Vagina (tissue), 2 donors: ENCODE measurements at regions not wholly inside any gene's neighbourhood (a gene's known extent, or its start where the extent isn't known, plus 50 kb on each side); places are given as distances from the start of the nearest gene placed in this dataset.

ENCODE experiments used
- DNase-seq, 2 donors: peaks; one replicate each; pipeline ENCODE4 v3.0.0-alpha.2; 2017; ENCODE audit errors: extremely low spot score in 2 of 2
- H3K27ac ChIP-seq: fragments of 200-600 bp; sonication (generic); one replicate; pipeline ENCODE4 v1.5.1; 2019
- H3K27me3 ChIP-seq: fragments of 200-600 bp; sonication (generic); one replicate; pipeline ENCODE4 v1.5.1; 2019
- H3K36me3 ChIP-seq, 2 donors: fragments of 200-600 bp; sonication (generic); one replicate each; pipeline ENCODE4 v1.5.1; 2017 to 2019
- H3K4me1 ChIP-seq: fragments of 200-600 bp; sonication (generic); one replicate; pipeline ENCODE4 v1.5.1; 2019
- H3K4me3 ChIP-seq, 2 donors: fragments of 200-600 bp; sonication (generic); 1 replicate in 1 of 2; 2 replicates in 1 of 2; pipeline ENCODE4 v1.5.1; 2016 to 2019
- H3K9me3 ChIP-seq: fragments of 200-600 bp; sonication (generic); one replicate; pipeline ENCODE4 v1.5.1; 2019
- POLR2A ChIP-seq, 2 donors: fragments of 450-650 bp; IDR thresholded peaks; one replicate each; pipeline ENCODE4 v1.6.1; 2017; ENCODE audit warnings: antibody characterized with exemption in 2 of 2, mild to moderate bottlenecking in 2 of 2, moderate library complexity in 2 of 2
- POLR2AphosphoS5 ChIP-seq, 2 donors: sonication (generic); formaldehyde crosslinking; IDR thresholded peaks; one replicate each; pipeline ENCODE4 v1.9.0; 2017; ENCODE audit warnings: antibody characterized with exemption in 2 of 2, mild to moderate bottlenecking in 2 of 2, low read depth in 1 of 2; ENCODE audit not compliant: insufficient read depth in 1 of 2
- intact Hi-C: fragments of 100-400 bp; cut with DNase I; formaldehyde crosslinking; loops from one replicate; pipeline ENCODE4 v1.15.1; 2023
- TF ChIP-seq, protein P1 (sequence below), 3 experiments: fragments of 450-650 bp in 2 of 3; fragments of 200-600 bp in 1 of 3; sonication (generic) in 1 of 3; IDR thresholded peaks; one replicate each; pipeline ENCODE4 v1.5.1; 2017 to 2019; ENCODE audit warnings: antibody characterized with exemption in 3 of 3, mild to moderate bottlenecking in 2 of 3, moderate library complexity in 2 of 3

DNA sequence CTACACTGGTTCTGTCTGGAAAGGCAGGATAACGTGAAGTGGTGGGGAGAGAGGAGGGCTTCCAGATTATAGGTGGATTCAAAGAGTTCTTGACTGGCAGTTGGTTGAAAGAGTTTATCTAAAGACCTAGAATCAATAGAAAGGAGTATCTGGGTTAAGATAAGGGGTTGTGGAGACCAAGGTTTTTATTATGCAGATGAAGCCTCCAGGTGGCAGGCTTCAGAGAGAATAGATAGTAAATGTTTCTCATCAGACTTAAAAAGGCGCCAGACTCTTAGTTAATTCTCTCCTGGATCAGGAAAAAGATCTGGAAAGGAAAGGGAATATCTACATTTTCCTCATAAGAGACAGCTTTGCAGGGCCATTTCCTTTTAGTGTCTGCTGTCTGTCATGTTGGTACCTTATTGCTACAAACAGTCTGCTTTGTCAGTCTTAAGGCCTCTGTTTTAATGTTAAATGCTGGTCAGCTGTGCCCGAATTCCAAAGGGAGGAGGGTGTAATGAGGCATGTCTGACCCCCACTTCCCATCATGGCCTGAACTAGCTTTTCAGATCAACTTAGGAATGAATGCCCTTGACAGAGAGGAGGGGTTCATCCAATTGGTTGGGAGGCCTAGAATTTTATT, 401.3 kb downstream of the FUT8 start:
- no peak for DNase-seq
- no peaks in the 10 kb centered on the region for H3K36me3 ChIP-seq
- TF ChIP-seq, protein P1, sequence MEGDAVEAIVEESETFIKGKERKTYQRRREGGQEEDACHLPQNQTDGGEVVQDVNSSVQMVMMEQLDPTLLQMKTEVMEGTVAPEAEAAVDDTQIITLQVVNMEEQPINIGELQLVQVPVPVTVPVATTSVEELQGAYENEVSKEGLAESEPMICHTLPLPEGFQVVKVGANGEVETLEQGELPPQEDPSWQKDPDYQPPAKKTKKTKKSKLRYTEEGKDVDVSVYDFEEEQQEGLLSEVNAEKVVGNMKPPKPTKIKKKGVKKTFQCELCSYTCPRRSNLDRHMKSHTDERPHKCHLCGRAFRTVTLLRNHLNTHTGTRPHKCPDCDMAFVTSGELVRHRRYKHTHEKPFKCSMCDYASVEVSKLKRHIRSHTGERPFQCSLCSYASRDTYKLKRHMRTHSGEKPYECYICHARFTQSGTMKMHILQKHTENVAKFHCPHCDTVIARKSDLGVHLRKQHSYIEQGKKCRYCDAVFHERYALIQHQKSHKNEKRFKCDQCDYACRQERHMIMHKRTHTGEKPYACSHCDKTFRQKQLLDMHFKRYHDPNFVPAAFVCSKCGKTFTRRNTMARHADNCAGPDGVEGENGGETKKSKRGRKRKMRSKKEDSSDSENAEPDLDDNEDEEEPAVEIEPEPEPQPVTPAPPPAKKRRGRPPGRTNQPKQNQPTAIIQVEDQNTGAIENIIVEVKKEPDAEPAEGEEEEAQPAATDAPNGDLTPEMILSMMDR (IDR thresholded peaks at IDR 0.05) = no peak
- TF ChIP-seq POLR2AphosphoS5 (IDR thresholded peaks at IDR 0.05; ENCODE audit: insufficient read depth in 1 of 2, low read depth in 1 of 2) (no peak), POLR2A (IDR thresholded peaks at IDR 0.05) (no peak)
- H3K4me3 ChIP-seq = no peak overlapping the region
- no peaks in the 10 kb centered on the region for H3K27me3 ChIP-seq
- intact Hi-C loops = no loop called here
- H3K4me1 ChIP-seq = no peaks in the 10 kb centered on the region
- H3K27ac ChIP-seq = no peak overlapping the region
- H3K9me3 ChIP-seq = no peaks in the 10 kb centered on the region

DNA sequence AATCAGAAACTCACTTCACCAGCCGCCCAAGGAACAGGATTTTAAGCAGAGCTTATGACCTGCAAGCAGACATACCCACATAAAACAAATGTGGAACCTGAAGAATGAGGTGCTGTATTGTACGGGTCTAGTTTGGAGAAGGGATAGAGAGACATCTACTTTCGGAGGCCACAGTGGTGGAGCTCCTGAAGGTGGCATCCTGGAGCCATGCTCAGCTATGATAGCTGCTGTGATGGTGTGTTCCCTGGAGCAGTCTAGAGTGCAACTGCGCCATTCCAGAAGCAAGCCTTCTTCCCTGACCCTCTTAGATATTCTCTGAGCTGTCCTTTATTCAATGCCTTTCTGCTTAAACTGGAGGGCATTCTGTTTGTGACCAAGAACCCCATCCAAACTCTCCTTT, 402.6 kb downstream of the FUT8 start:
- H3K9me3 ChIP-seq = no peaks in the 10 kb centered on the region
- TF ChIP-seq POLR2AphosphoS5 (IDR thresholded peaks at IDR 0.05; ENCODE audit: insufficient read depth in 1 of 2, low read depth in 1 of 2) = no peak
- TF ChIP-seq, protein P1 (IDR thresholded peaks at IDR 0.05) = no peak
- no peak for TF ChIP-seq POLR2A (IDR thresholded peaks at IDR 0.05)
- no peak overlapping the region for H3K4me3 ChIP-seq
- H3K36me3 ChIP-seq = no peaks in the 10 kb centered on the region
- intact Hi-C loops = no loop called here
- no peak for DNase-seq
- H3K27me3 ChIP-seq = no peaks in the 10 kb centered on the region
- H3K4me1 ChIP-seq = no peaks in the 10 kb centered on the region
- no peak overlapping the region for H3K27ac ChIP-seq

DNA sequence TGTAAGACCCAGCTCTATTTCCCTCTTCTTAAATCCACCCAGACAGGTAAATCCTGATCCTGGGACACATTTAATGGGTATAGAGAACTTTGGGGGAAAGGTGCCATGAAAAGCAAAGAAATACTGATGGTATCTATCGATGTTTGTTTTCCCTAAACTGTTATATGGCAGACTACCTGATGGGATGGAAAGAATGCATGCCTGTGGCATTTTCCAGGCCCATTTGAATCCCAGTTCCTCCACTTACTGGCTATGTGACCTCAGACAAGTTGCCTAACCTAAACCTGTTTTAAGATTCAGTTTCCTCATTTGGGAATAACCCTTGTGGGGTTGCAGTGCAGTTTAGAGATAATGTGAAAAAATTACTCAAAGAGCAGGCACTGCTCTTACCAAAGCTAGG, 404.5 kb downstream of the FUT8 start:
- no peak overlapping the region for H3K4me3 ChIP-seq
- intact Hi-C loops = no loop called here
- H3K27me3 ChIP-seq = no peaks in the 10 kb centered on the region
- H3K36me3 ChIP-seq = no peaks in the 10 kb centered on the region
- DNase-seq = no peak
- no peaks in the 10 kb centered on the region for H3K4me1 ChIP-seq
- H3K9me3 ChIP-seq = no peaks in the 10 kb centered on the region
- no peak overlapping the region for H3K27ac ChIP-seq
- no peak for TF ChIP-seq POLR2A (IDR thresholded peaks at IDR 0.05)

DNA sequence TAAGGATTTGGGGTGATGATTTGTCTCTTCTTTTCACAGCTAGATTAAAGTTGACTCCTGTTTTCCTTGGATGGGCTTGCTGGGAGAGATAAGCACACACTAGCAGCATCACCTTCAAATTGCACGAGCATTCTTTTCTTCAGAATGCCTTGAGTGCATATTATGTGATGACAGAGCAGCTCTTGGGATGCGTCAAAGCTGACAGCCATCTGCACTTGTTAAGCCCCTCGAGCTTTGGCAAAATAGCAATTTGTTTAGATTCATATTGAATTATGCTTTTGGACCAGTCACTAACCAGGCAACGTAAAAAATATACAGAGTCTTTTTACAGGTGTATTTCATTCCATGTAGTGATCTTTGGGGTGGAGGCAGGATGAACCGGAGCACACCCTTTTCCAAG, 407.0 kb downstream of the FUT8 start:
- no peaks in the 10 kb centered on the region for H3K9me3 ChIP-seq
- H3K4me3 ChIP-seq = no peak overlapping the region
- intact Hi-C loops = no loop called here
- no peak overlapping the region for H3K27ac ChIP-seq
- H3K4me1 ChIP-seq = no peaks in the 10 kb centered on the region
- TF ChIP-seq, protein P1 (IDR thresholded peaks at IDR 0.05) = no peak
- TF ChIP-seq POLR2A (IDR thresholded peaks at IDR 0.05) (no peak), POLR2AphosphoS5 (IDR thresholded peaks at IDR 0.05; ENCODE audit: insufficient read depth in 1 of 2, low read depth in 1 of 2) (no peak)
- DNase-seq = no peak
- H3K36me3 ChIP-seq = no peaks in the 10 kb centered on the region
- H3K27me3 ChIP-seq = no peaks in the 10 kb centered on the region

DNA sequence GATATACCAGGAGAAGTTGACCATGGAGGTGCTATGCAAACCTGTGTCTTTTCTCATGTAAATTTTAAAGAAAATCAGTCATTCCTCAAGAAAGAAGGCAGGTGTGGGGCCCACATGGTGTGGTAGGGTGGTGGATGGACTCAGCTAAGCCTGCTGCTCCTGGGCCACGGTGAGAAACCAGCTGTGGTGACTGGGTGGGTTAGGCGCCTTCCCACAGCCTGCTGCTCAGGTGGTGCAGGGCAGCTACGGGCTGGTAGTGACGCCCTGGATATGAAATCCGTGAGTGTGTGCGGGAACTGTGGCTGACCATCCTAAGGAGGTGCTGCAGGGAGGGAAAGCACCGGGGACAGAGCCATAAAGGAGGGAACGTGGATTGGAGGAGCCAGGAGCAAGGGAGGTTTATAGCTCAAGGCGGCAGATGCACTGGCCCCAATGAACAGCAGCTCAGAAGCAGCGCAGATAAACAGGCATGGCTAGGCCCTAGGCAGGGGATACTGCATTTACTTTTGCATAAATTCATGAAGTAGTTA, 408.8 kb downstream of the FUT8 start:
- intact Hi-C loops = loop anchor here (10.0 kb wide), 1 partner anchor 836 kb away; the partner anchor contains the start of gene FNTB
- no peaks in the 10 kb centered on the region for H3K4me1 ChIP-seq
- no peaks in the 10 kb centered on the region for H3K36me3 ChIP-seq
- DNase-seq = no peak
- TF ChIP-seq POLR2AphosphoS5 (IDR thresholded peaks at IDR 0.05; ENCODE audit: insufficient read depth in 1 of 2, low read depth in 1 of 2) = no peak
- TF ChIP-seq POLR2A (IDR thresholded peaks at IDR 0.05) = no peak
- TF ChIP-seq, protein P1 (IDR thresholded peaks at IDR 0.05) = no peak
- H3K27ac ChIP-seq = no peak overlapping the region
- no peak overlapping the region for H3K4me3 ChIP-seq
- H3K9me3 ChIP-seq = no peaks in the 10 kb centered on the region
- no peaks in the 10 kb centered on the region for H3K27me3 ChIP-seq
